ENCODE measurements at regions not wholly inside any gene's neighbourhood (a gene's known extent, or its start where the extent isn't known, plus 50 kb on each side); places are given as distances from the start of the nearest gene placed in this dataset.

GRCh38 chr9:13878241-13878711 is 435.7 kb downstream of the NFIB start:
- H2BK5ac ChIP-seq (ENCODE audit: insufficient read length, low read length): no peak overlapping the region
- H4K91ac ChIP-seq (ENCODE audit: insufficient read length, low read depth, low read length): no peak overlapping the region

More at GRCh38 chr9:13878241-13878711, 435.7 kb downstream of the NFIB start:
- Histone ChIP-seq H2BK12ac (ENCODE audit: insufficient read length, low read depth, low read length) (no peak overlapping the region), H3K4me2 (ENCODE audit: insufficient read depth, insufficient read length, low read length) (no peak overlapping the region), H3K4ac (ENCODE audit: low read depth, low read length) (no peak overlapping the region), H3K18ac (ENCODE audit: insufficient read length, low read depth, low read length) (no peak overlapping the region), H3K4me1 (ENCODE audit: insufficient read depth, low read length) (no peaks in the 10 kb centered on the region), H2BK20ac (ENCODE audit: low read depth, low read length, poor library complexity, severe bottlenecking) (no peak overlapping the region), H3K79me1 (ENCODE audit: insufficient read depth, low read depth, low read length, poor library complexity, severe bottlenecking) (no peaks in the 10 kb centered on the region), H3K27me3 (ENCODE audit: insufficient read depth, low read length) (no peaks in the 10 kb centered on the region), H2BK120ac (ENCODE audit: low read depth, low read length, poor library complexity, severe bottlenecking) (no peak overlapping the region), H4K5ac (ENCODE audit: insufficient read length, low read depth, low read length) (no peak overlapping the region), H4K20me1 (ENCODE audit: control insufficient read depth, insufficient read depth, insufficient read length) (no peaks in the 10 kb centered on the region), H3K9me3 (ENCODE audit: control insufficient read depth, low read depth, low read length) (no peaks in the 10 kb centered on the region), H3K79me2 (ENCODE audit: insufficient read depth, low read length) (no peaks in the 10 kb centered on the region), H3K9ac (ENCODE audit: extremely low read depth, insufficient read length, low read length) (no peak overlapping the region), H4K8ac (replicated peaks; ENCODE audit: insufficient read length, low read depth, low read length) (no peak overlapping the region), H2BK15ac (ENCODE audit: low read depth, low read length) (no peak overlapping the region), H3K23me2 (ENCODE audit: insufficient read length, low read depth, low read length, poor library complexity, severe bottlenecking) (no peaks in the 10 kb centered on the region), H3K27ac (ENCODE audit: insufficient read length, low read depth, low read length) (no peak overlapping the region), H3K56ac (ENCODE audit: insufficient read length, low read depth, low read length) (no peak overlapping the region), H2AK5ac (ENCODE audit: insufficient read length, low read length) (no peak overlapping the region), H2AFZ (ENCODE audit: low read length) (no peak overlapping the region), H3K23ac (ENCODE audit: insufficient read length, low read depth, low read length) (no peak overlapping the region), H3K14ac (ENCODE audit: insufficient read depth, low read length) (no peak overlapping the region), H3T11ph (ENCODE audit: low read length) (no peak overlapping the region)
- Mint-ChIP-seq H3K9me3 (peaks cover 0 to 2% of the 10 kb centered on the region in 2 experiments; a peak in 2 of 5 replicates), H3K4me1 (no peaks in the 10 kb centered on the region), H3K27me3 (ENCODE audit: low read depth) (no peaks in the 10 kb centered on the region), H3K4me3 (no peak overlapping the region), H3K36me3 (ENCODE audit: insufficient read depth in 1 of 3, low read depth in 3 of 3) (peaks cover 0 to 2% (median 0%) of the 10 kb centered on the region in 3 experiments; a peak in 1 of 7 replicates), H3K27ac (no peak overlapping the region)
- DNase-seq: no peak
- no peak for TF ChIP-seq CTCF (conservative IDR thresholded peaks at IDR 0.05)
- no CpG with 5 or more reads among the region's 3 CpGs for WGBS (ENCODE audit: extremely low coverage, insufficient read length, low lambda C conversion rate)
